HL-60 (cell line): ENCODE measurements at regions not wholly inside any gene's neighbourhood (a gene's known extent, or its start where the extent isn't known, plus 50 kb on each side); places are given as distances from the start of the nearest gene placed in this dataset.

Experiments used
- GABPA ChIP-seq: IDR thresholded peaks from 2 replicates; pipeline ENCODE4 v1.6.1; 2012; ENCODE audit warnings: low read depth
- POLR2AphosphoS5 ChIP-seq: IDR thresholded peaks from 2 replicates; pipeline ENCODE4 v1.6.1; 2012; ENCODE audit warnings: low read depth
- SPI1 ChIP-seq: IDR thresholded peaks from 2 replicates; pipeline ENCODE4 v1.6.1; 2012; ENCODE audit warnings: low read depth, mild to moderate bottlenecking, borderline replicate concordance
- TF ChIP-seq, protein P1 (sequence below): IDR thresholded peaks from one replicate; pipeline ENCODE4 v1.5.1; 2011; ENCODE audit warnings: low read length, control low read depth, inconsistent platforms; ENCODE audit not compliant: insufficient read depth
- TF ChIP-seq, protein P2 (sequence below): IDR thresholded peaks from 2 replicates; pipeline ENCODE4 v1.6.1; 2012; ENCODE audit warnings: low read depth; ENCODE audit not compliant: insufficient replicate concordance

DNA sequence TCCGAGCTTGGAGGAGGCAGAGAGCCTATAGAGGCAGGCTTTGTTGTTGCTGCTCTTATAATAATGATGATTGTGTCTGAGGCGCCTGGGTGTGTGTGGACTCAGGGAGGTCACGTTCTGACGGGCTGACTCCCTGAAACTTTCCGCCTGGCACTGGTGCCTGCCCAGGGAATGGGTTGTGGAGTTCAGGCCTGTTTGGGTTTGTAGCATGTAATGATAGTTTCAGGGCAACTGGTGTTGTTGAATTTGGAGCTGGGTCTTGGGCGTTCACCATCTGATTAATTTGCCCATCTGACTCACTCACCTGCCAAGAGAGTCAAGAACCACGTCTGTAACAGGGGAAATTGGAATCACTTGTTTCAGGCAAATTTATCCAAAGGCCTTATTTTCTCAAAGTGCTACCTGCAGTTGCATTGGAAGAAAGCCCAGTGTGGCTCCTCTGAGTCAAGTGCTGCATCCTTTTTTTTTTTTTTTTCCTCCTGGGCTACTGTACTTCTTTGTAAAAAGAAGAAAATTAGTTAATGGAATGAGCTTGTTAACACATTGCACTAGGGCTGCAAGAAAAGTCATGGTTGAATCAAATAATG, 386.5 kb downstream of the GADD45G start:
- TF ChIP-seq POLR2AphosphoS5 (no peak), SPI1 (no peak), GABPA (no peak)
- TF ChIP-seq, protein P1, sequence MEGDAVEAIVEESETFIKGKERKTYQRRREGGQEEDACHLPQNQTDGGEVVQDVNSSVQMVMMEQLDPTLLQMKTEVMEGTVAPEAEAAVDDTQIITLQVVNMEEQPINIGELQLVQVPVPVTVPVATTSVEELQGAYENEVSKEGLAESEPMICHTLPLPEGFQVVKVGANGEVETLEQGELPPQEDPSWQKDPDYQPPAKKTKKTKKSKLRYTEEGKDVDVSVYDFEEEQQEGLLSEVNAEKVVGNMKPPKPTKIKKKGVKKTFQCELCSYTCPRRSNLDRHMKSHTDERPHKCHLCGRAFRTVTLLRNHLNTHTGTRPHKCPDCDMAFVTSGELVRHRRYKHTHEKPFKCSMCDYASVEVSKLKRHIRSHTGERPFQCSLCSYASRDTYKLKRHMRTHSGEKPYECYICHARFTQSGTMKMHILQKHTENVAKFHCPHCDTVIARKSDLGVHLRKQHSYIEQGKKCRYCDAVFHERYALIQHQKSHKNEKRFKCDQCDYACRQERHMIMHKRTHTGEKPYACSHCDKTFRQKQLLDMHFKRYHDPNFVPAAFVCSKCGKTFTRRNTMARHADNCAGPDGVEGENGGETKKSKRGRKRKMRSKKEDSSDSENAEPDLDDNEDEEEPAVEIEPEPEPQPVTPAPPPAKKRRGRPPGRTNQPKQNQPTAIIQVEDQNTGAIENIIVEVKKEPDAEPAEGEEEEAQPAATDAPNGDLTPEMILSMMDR, result no peak
- TF ChIP-seq, protein P2, sequence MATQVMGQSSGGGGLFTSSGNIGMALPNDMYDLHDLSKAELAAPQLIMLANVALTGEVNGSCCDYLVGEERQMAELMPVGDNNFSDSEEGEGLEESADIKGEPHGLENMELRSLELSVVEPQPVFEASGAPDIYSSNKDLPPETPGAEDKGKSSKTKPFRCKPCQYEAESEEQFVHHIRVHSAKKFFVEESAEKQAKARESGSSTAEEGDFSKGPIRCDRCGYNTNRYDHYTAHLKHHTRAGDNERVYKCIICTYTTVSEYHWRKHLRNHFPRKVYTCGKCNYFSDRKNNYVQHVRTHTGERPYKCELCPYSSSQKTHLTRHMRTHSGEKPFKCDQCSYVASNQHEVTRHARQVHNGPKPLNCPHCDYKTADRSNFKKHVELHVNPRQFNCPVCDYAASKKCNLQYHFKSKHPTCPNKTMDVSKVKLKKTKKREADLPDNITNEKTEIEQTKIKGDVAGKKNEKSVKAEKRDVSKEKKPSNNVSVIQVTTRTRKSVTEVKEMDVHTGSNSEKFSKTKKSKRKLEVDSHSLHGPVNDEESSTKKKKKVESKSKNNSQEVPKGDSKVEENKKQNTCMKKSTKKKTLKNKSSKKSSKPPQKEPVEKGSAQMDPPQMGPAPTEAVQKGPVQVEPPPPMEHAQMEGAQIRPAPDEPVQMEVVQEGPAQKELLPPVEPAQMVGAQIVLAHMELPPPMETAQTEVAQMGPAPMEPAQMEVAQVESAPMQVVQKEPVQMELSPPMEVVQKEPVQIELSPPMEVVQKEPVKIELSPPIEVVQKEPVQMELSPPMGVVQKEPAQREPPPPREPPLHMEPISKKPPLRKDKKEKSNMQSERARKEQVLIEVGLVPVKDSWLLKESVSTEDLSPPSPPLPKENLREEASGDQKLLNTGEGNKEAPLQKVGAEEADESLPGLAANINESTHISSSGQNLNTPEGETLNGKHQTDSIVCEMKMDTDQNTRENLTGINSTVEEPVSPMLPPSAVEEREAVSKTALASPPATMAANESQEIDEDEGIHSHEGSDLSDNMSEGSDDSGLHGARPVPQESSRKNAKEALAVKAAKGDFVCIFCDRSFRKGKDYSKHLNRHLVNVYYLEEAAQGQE, result no peak
